Bone marrow (tissue), 2 donors: ENCODE measurements at regions not wholly inside any gene's neighbourhood (a gene's known extent, or its start where the extent isn't known, plus 50 kb on each side); places are given as distances from the start of the nearest gene placed in this dataset.

Experiments
- DNase-seq, 2 donors: peaks; one replicate each; lab custom pipeline; 2025; lab: John Stamatoyannopoulos, UW

GRCh38 chr3:181442066-181442465 is 269.7 kb upstream of the SOX2 start:
- DNase-seq: no peak

GRCh38 chr3:181432992-181433391 is 278.7 kb upstream of the SOX2 start:
- no peak for DNase-seq

- no peak for DNase-seq
These were observed 280.0 kb upstream of the SOX2 start for GRCh38 chr3:181431748-181432147.

GRCh38 chr3:181425074-181425473 is 286.7 kb upstream of the SOX2 start:
- no peak for DNase-seq

GRCh38 chr3:181418233-181418632 is 293.5 kb upstream of the SOX2 start:
- no peak for DNase-seq

GRCh38 chr3:181417748-181418147 is 294.0 kb upstream of the SOX2 start:
- DNase-seq: no peak

- DNase-seq: no peak
These were observed 300.9 kb upstream of the SOX2 start for GRCh38 chr3:181410870-181411269.

- no peak for DNase-seq
These were observed 307.7 kb upstream of the SOX2 start for GRCh38 chr3:181403876-181404660.

- DNase-seq: no peak
These were observed 309.4 kb upstream of the SOX2 start for GRCh38 chr3:181402347-181402746.

GRCh38 chr3:181384970-181385369 is 326.8 kb upstream of the SOX2 start:
- no peak for DNase-seq

- no peak for DNase-seq
These were observed 328.0 kb upstream of the SOX2 start for GRCh38 chr3:181383760-181384159.

GRCh38 chr3:181383201-181383600 is 328.5 kb upstream of the SOX2 start:
- DNase-seq: no peak

- DNase-seq: no peak
These were observed 329.1 kb upstream of the SOX2 start for GRCh38 chr3:181382656-181383055.

- DNase-seq: no peak
These were observed 332.4 kb upstream of the SOX2 start for GRCh38 chr3:181379278-181379677.

- DNase-seq: no peak
These were observed 342.1 kb upstream of the SOX2 start for GRCh38 chr3:181369637-181370036.

- no peak for DNase-seq
These were observed 348.5 kb upstream of the SOX2 start for GRCh38 chr3:181363231-181363630.

GRCh38 chr3:181362378-181362777 is 349.3 kb upstream of the SOX2 start:
- DNase-seq: no peak

- DNase-seq: no peak
These were observed 353.2 kb upstream of the SOX2 start for GRCh38 chr3:181358562-181358961.

GRCh38 chr3:181358060-181358459 is 353.7 kb upstream of the SOX2 start:
- DNase-seq: no peak

- DNase-seq: no peak
These were observed 357.6 kb upstream of the SOX2 start for GRCh38 chr3:181354140-181354539.

GRCh38 chr3:181344331-181344730 is 354.8 kb upstream of the DNAJC19 start:
- DNase-seq: no peak

GRCh38 chr3:181336597-181336996 is 347.1 kb upstream of the DNAJC19 start:
- no peak for DNase-seq

- no peak for DNase-seq
These were observed 343.9 kb upstream of the DNAJC19 start for GRCh38 chr3:181333394-181333793.
